Loucy (cell line): ENCODE measurements at regions not wholly inside any gene's neighbourhood (a gene's known extent, or its start where the extent isn't known, plus 50 kb on each side); places are given as distances from the start of the nearest gene placed in this dataset.
"Not testable (repeated sequence)": the region's sequence is repeated elsewhere in the genome, so short reads cannot be mapped to it uniquely, and the experiment has no call there.

Source experiments
- H2AFZ ChIP-seq: fragments of 200-600 bp; sonication (generic); 2 replicates; pipeline ENCODE4 v1.6.0; 2016; ENCODE audit warnings: antibody characterized with exemption, mild to moderate bottlenecking, low read length, moderate library complexity
- H3F3A ChIP-seq: fragments of 200-600 bp; 2 replicates; pipeline ENCODE4 v1.6.0; 2016; ENCODE audit warnings: antibody characterized with exemption, low read depth, mild to moderate bottlenecking
- H3K27me3 ChIP-seq: fragments of 200-600 bp; sonication (generic); 2 replicates; pipeline ENCODE4 v1.6.1; 2014; ENCODE audit warnings: low read length, mild to moderate bottlenecking; ENCODE audit not compliant: insufficient read depth, poor library complexity, severe bottlenecking
- H3K36me3 ChIP-seq: fragments of 200-600 bp; sonication (generic); 2 replicates; pipeline ENCODE4 v1.6.1; 2016; ENCODE audit warnings: low read length; ENCODE audit not compliant: insufficient read depth
- H3K4me1 ChIP-seq: fragments of 200-600 bp; sonication (generic); 2 replicates; pipeline ENCODE4 v1.5.1; 2014; ENCODE audit warnings: low read length, mild to moderate bottlenecking; ENCODE audit not compliant: insufficient read depth, poor library complexity, severe bottlenecking
- H3K4me2 ChIP-seq: fragments of 200-600 bp; sonication (generic); 2 replicates; pipeline ENCODE4 v1.6.0; 2014; ENCODE audit warnings: antibody characterized with exemption, low read length, low read depth, mild to moderate bottlenecking; ENCODE audit not compliant: poor library complexity, severe bottlenecking
- H3K4me3 ChIP-seq: fragments of 200-600 bp; sonication (generic); 2 replicates; pipeline ENCODE4 v1.5.1; 2014; ENCODE audit warnings: low read length, mild to moderate bottlenecking, mixed read lengths; ENCODE audit not compliant: poor library complexity, severe bottlenecking
- H3K79me2 ChIP-seq: fragments of 200-600 bp; sonication (generic); 2 replicates; pipeline ENCODE4 v1.6.1; 2014; ENCODE audit warnings: low read length; ENCODE audit not compliant: insufficient read depth
- H3K9ac ChIP-seq: fragments of 200-600 bp; sonication (generic); 2 replicates; pipeline ENCODE4 v1.6.0; 2014; ENCODE audit warnings: mild to moderate bottlenecking, low read depth, low read length, moderate library complexity; ENCODE audit not compliant: poor library complexity, severe bottlenecking
- H3K9me2 ChIP-seq: fragments of 200-600 bp; sonication (generic); replicated peaks from 2 replicates; pipeline ENCODE4 v1.6.1; 2016; ENCODE audit warnings: low read depth, low read length, mixed read lengths
- H3K9me3 ChIP-seq: fragments of 200-600 bp; sonication (generic); 2 replicates; pipeline ENCODE4 v1.6.1; 2014; ENCODE audit warnings: mild to moderate bottlenecking, antibody characterized with exemption, low read length, low read depth; ENCODE audit not compliant: insufficient read depth
- H4K20me1 ChIP-seq: fragments of 200-600 bp; sonication (generic); 2 replicates; pipeline ENCODE4 v1.6.0; 2014; ENCODE audit warnings: antibody characterized with exemption, low read length, mild to moderate bottlenecking; ENCODE audit not compliant: insufficient read depth, poor library complexity, severe bottlenecking
- CTCF ChIP-seq: fragments of 200-600 bp; sonication (generic); conservative IDR thresholded peaks from 2 replicates; pipeline ENCODE4 v1.5.1; 2014; ENCODE audit warnings: mild to moderate bottlenecking, antibody characterized with exemption, low read length
- EZH2phosphoT487 ChIP-seq: fragments of 200-600 bp; IDR thresholded peaks from 2 replicates; pipeline ENCODE4 v1.6.1; 2018; ENCODE audit warnings: antibody characterized with exemption, mild to moderate bottlenecking, moderate library complexity, borderline replicate concordance

- H3K9ac ChIP-seq, result no peak overlapping the region
- H3K4me2 ChIP-seq, result no peak overlapping the region
- H3K79me2 ChIP-seq, result no peaks in the 10 kb centered on the region
- H3K27me3 ChIP-seq, result no peaks in the 10 kb centered on the region
- no peaks in the 10 kb centered on the region for H3K9me3 ChIP-seq
- H4K20me1 ChIP-seq, result no peaks in the 10 kb centered on the region
- no peaks in the 10 kb centered on the region for H3K9me2 ChIP-seq
- no peaks in the 10 kb centered on the region for H3K4me1 ChIP-seq
- no peak overlapping the region for H2AFZ ChIP-seq
- H3F3A ChIP-seq, result no peaks in the 10 kb centered on the region
- no peak for TF ChIP-seq EZH2phosphoT487
- TF ChIP-seq CTCF, result no peak
- no peaks in the 10 kb centered on the region for H3K36me3 ChIP-seq
- no peak overlapping the region for H3K4me3 ChIP-seq
Measured at GRCh38 chr4:149187726-149188125, 627.9 kb downstream of the IQCM start.

DNA sequence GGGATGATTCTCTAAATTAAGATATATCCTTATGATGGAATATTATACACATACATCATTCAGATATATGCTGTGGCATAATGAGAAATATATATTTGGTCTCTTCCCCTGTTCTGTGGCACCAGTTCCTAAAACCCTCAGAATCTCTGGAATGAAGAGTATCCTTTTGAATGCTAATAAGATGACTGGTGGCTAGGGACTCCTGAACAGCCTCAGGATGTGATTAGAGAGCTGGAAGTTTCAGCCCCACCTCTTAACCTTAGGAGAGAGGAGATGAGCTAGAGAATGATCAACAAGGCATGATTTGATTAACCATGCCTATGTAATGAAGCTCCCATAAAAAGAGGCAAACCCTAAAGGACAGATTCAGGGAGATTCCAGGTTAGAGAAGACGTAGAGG is 632.0 kb downstream of the IQCM start:
- no peaks in the 10 kb centered on the region for H3K36me3 ChIP-seq
- H3K4me2 ChIP-seq, result no peak overlapping the region
- H3K27me3 ChIP-seq, result no peaks in the 10 kb centered on the region
- H3F3A ChIP-seq, result no peaks in the 10 kb centered on the region
- no peaks in the 10 kb centered on the region for H3K9me3 ChIP-seq
- TF ChIP-seq EZH2phosphoT487 (no peak), CTCF (no peak)
- no peaks in the 10 kb centered on the region for H3K4me1 ChIP-seq
- no peak overlapping the region for H3K9ac ChIP-seq
- H3K4me3 ChIP-seq, result no peak overlapping the region
- H3K79me2 ChIP-seq, result no peaks in the 10 kb centered on the region
- no peak overlapping the region for H2AFZ ChIP-seq
- no peaks in the 10 kb centered on the region for H4K20me1 ChIP-seq
- no peaks in the 10 kb centered on the region for H3K9me2 ChIP-seq

DNA sequence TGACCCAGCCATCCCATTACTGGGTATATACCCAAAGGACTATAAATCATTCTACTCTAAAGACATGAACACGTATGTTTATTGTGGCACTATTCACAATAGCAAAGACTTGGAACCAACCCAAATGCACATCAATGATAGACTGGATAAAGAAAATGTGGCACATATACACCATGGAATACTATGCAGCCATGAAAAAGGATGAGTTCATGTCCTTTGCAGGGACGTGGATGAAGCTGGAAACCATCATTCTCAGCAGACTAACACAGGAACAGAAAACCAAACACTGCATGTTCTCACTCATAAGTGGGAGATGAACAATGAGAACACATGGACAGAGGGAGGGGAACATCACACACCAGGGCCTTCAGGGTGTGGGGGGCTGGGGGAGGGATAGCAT is 634.2 kb downstream of the IQCM start:
- H4K20me1 ChIP-seq, H3K4me3 ChIP-seq, H2AFZ ChIP-seq, H3K4me1 ChIP-seq, H3F3A ChIP-seq, H3K79me2 ChIP-seq, H3K36me3 ChIP-seq, H3K4me2 ChIP-seq, H3K27me3 ChIP-seq, H3K9me3 ChIP-seq, H3K9me2 ChIP-seq, H3K9ac ChIP-seq: not testable (repeated sequence)

- Histone ChIP-seq H3K9ac (no peak overlapping the region), H3K36me3 (no peaks in the 10 kb centered on the region), H3K9me3 (no peaks in the 10 kb centered on the region), H3K79me2 (no peaks in the 10 kb centered on the region), H3K27me3 (no peaks in the 10 kb centered on the region), H3K4me3 (no peak overlapping the region), H3K4me1 (no peaks in the 10 kb centered on the region), H3F3A (no peaks in the 10 kb centered on the region), H3K4me2 (no peak overlapping the region), H2AFZ (no peak overlapping the region), H4K20me1 (no peaks in the 10 kb centered on the region), H3K9me2 (no peaks in the 10 kb centered on the region)
- TF ChIP-seq CTCF, result no peak
- TF ChIP-seq EZH2phosphoT487, result no peak
Measured at GRCh38 chr4:149176039-149176438, 639.6 kb downstream of the IQCM start.
